GM19324 (cell line): ENCODE measurements at regions not wholly inside any gene's neighbourhood (a gene's known extent, or its start where the extent isn't known, plus 50 kb on each side); places are given as distances from the start of the nearest gene placed in this dataset.
"Not testable (repeated sequence)": the region's sequence is repeated elsewhere in the genome, so short reads cannot be mapped to it uniquely, and the experiment has no call there.

Source experiments
- ATAC-seq: cut with Tn5 transposase; IDR thresholded peaks from one replicate; pipeline ENCODE4 v1.9.1; 2021; ENCODE audit warnings: mild to moderate bottlenecking, moderate library complexity; ENCODE audit not compliant: unreplicated experiment, low FRiP score

- no peak for ATAC-seq
These were observed 263.9 kb downstream of the KTN1 start for GRCh38 chr14:55843718-55844403.

- ATAC-seq: no peak
These were observed 266.2 kb downstream of the KTN1 start for GRCh38 chr14:55845963-55846825.

GRCh38 chr14:55846826-55847446 lies 266.9 kb downstream of the KTN1 start:
- ATAC-seq: no peak

GRCh38 chr14:55847766-55848165 lies 267.8 kb downstream of the KTN1 start:
- ATAC-seq: no peak

GRCh38 chr14:55848964-55849363 lies 269.0 kb downstream of the KTN1 start:
- ATAC-seq: no peak

DNA sequence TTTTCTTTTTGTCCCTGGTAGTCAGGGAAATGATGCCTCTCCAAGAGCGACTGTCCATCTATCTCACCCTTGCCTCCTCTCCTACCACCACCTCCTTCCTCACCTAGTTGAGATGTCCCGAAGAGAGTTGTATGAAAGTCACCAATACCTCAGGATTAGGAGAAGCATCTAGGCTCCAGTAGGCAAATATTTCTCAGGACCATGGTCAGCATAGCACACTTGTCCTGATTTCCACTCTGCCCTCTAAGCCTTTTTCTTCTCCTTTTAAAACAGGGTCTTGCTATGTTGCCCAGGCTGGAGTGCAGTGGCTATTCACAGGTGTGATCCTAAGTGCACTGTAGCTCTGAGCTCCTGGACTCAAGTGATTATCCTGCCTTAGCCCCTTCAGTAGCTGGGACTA lies 268.4 kb upstream of the PELI2 start:
- no peak for ATAC-seq

- ATAC-seq: no peak
These were observed 267.4 kb upstream of the PELI2 start for GRCh38 chr14:55850825-55851241.

GRCh38 chr14:55851301-55851700 lies 266.9 kb upstream of the PELI2 start:
- ATAC-seq: no peak

- no peak for ATAC-seq
These were observed 266.2 kb upstream of the PELI2 start for GRCh38 chr14:55851961-55852360.

DNA sequence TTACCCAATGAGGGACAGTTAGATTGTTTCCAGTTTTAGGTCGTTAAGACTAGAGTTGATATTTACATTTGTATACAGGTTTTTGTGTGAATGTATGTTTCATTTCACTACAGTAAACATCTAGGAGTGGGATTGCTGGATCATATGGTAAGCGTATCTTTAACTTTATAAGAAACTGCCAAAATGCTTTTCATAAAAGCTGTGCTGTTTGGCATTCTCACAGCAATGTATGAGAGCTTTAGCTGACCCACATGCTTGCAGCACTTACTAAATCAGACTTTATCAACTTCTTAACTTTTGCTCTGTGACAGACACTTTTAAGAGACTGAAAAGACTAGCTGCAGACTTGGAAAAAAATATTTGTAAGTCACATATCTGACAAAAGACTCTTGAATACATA lies 262.5 kb upstream of the PELI2 start:
- ATAC-seq: no peak

DNA sequence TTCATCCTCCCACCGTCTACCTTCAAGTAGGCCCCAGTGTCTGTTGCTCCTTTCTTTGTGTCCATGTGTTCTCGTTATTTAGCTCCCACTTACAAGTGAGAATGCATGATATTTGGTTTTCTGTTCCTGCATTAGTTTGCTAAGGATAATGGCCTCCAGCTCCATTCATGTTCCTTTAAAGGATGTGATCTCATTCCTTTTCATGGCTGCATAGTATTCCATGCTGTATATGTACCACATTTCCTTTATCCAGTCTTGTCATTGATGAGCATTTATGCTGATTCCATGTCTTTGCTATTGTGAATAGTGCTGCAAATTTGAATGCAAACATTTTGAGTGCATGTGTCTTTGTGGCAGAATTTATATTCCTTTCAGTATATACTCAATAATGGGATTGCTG lies 259.6 kb upstream of the PELI2 start:
- no peak for ATAC-seq

GRCh38 chr14:55861561-55861960 lies 256.6 kb upstream of the PELI2 start:
- ATAC-seq: not testable (repeated sequence)

- no peak for ATAC-seq
These were observed 253.1 kb upstream of the PELI2 start for GRCh38 chr14:55864890-55865655.

DNA sequence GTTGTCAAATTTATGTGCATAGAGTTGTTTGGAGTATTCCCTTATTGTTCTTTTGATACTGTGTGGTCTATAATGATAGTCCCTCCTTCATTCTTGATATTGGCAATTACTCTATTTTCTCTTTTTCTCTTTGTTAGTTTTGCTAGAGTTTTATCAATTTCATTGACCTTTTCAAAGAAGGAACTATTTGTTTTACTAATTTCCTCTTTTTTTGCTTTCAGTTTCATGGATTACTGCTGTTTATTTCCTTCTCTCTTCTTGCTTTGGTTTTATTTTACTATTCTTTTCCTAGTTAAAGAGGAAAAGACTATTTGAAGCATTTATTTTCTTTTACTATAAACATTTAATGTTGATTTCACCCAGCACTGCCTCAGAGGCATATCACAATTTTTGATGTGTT lies 250.9 kb upstream of the PELI2 start:
- no peak for ATAC-seq

DNA sequence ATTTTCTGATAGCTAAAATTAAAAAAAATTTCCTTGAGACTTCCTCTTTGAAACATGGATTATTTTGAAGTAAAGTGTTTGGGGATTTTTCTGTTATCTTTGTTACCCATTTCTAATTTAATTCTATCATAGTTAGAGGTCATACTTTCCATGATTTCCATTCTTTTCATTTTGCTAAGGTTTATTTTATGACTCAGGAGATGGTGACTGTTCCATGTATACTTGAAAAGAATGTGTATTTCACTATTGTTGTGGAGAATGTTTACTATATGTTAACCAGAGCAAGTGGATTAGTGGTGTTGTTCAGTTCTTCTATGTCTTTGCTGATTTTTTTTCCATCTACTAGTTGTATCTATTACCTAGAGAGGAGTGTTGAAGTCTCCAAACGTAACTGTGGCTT lies 250.5 kb upstream of the PELI2 start:
- no peak for ATAC-seq

GRCh38 chr14:55869397-55870049 lies 248.7 kb upstream of the PELI2 start:
- no peak for ATAC-seq

DNA sequence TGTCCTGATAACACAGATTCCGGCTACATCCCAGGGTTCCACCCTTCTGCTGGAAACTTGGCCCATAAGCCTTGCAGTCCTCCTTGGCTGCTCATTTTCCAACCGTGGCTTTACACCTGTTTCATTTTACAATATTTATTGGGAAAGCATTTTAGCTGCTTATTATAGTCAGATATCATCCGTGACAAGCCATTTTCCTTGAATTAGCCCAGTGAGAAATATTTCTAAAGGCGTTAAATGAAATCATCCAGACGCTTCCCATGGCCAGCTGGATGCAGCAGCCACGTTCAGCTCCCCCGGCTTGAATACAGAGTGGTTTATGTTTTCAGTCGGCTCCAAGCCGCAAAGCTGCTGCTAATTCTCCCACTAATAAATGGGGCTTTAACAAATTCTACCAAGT lies 245.0 kb upstream of the PELI2 start:
- ATAC-seq: no peak

DNA sequence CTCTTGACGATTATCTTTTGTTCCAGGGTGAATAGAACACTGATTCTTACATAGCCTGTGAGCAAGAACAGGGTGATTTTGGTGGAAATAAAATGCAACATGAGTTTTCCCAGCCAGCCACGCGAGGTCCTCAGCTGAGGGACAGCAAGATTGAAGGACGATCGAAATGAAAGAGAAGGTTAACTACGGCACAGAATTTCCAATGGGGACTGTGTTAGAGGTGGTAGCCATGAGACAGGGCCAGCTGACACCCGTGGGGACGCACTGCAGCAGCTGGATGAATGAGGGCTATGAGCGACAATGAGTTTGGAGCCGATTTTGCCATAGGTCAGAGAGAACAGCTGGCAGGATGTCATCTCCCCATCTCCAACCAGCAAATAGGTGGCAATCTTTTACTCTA lies 243.4 kb upstream of the PELI2 start:
- ATAC-seq: no peak

DNA sequence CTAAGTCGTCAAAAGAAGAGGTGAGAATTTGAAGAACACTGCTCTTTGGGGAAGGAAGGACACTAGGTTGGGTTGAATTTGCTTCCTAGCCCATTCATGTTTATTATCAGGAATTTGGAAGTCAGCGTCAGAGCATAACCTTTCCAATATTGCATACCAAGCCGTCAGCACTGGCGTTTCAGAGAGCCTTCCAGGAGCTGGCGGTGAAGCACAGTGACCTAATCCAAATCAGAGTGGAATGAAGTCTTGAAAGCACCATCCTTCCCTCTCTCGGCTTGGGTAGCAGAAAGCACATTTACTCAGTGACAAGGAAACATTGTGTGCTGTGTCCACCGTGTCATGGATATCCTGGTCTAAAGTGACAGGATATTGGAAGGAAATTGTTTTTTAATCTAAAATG lies 240.3 kb upstream of the PELI2 start:
- ATAC-seq: no peak

- ATAC-seq: no peak
These were observed 236.5 kb upstream of the PELI2 start for GRCh38 chr14:55881577-55882241.
